ENCODE measurements at regions not wholly inside any gene's neighbourhood (a gene's known extent, or its start where the extent isn't known, plus 50 kb on each side); places are given as distances from the start of the nearest gene placed in this dataset.

DNA sequence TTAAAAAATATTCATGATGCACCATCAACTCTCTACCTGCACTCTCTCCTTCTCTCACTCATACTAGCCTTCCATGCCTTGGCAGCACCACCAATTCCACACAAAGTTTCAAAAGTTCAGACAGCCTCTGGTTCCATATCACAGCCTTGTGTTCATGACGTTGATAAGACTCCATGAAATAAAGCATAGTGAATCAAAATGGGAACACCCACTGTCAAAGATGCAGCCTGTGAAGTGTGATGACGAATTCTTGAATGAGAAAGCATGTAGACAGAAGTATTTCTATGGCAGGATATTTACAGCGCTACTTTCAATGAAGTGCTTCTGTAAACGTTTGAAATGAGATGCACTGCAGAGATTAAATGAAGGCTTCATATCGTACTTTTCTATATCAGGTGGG is 77.3 kb upstream of the FERMT1 start:
- Mint-ChIP-seq H3K27ac (ENCODE audit: unreplicated experiment) (no peak overlapping the region), H3K4me1 (ENCODE audit: low read depth, unreplicated experiment) (no peaks in the 10 kb centered on the region), H3K27me3 (ENCODE audit: unreplicated experiment) (peaks cover 2% of the 10 kb centered on the region), H3K9me3 (ENCODE audit: unreplicated experiment) (peaks cover 3% of the 10 kb centered on the region), H3K4me3 (ENCODE audit: unreplicated experiment) (no peak overlapping the region), H3K36me3 (ENCODE audit: unreplicated experiment) (no peaks in the 10 kb centered on the region)
- TF ChIP-seq, protein P1, sequence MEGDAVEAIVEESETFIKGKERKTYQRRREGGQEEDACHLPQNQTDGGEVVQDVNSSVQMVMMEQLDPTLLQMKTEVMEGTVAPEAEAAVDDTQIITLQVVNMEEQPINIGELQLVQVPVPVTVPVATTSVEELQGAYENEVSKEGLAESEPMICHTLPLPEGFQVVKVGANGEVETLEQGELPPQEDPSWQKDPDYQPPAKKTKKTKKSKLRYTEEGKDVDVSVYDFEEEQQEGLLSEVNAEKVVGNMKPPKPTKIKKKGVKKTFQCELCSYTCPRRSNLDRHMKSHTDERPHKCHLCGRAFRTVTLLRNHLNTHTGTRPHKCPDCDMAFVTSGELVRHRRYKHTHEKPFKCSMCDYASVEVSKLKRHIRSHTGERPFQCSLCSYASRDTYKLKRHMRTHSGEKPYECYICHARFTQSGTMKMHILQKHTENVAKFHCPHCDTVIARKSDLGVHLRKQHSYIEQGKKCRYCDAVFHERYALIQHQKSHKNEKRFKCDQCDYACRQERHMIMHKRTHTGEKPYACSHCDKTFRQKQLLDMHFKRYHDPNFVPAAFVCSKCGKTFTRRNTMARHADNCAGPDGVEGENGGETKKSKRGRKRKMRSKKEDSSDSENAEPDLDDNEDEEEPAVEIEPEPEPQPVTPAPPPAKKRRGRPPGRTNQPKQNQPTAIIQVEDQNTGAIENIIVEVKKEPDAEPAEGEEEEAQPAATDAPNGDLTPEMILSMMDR (IDR thresholded peaks at IDR 0.05; ENCODE audit: partially characterized antibody, unreplicated experiment), result no peak
- DNase-seq, result no peak

DNA sequence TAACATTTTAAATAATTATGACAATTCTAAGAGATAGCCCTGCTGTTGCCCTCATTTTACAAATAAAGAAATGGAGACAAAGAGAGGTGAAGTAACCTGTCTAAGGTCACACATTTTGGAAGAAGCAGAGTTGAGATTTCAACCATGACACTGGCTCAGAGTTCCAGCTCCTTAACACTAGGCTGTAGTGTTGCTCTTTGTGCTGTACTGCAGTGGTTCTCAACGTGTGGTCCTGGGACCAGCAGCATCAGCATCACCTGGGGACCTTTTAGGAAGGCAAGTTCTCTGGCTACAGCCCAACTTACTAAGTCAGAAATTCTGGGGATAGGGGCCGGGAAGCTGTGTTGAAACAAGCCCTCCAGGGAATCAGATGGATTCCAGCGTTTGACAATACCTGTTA is 62.4 kb upstream of the FERMT1 start:
- H3K4me1 Mint-ChIP-seq (ENCODE audit: low read depth, unreplicated experiment), result no peaks in the 10 kb centered on the region
- TF ChIP-seq, protein P1 (IDR thresholded peaks at IDR 0.05; ENCODE audit: partially characterized antibody, unreplicated experiment), result no peak
- no peak overlapping the region for H3K27ac Mint-ChIP-seq (ENCODE audit: unreplicated experiment)
- H3K27me3 Mint-ChIP-seq (ENCODE audit: unreplicated experiment), result no peaks in the 10 kb centered on the region
- H3K4me3 Mint-ChIP-seq (ENCODE audit: unreplicated experiment), result no peak overlapping the region
- DNase-seq, result no peak
- no peaks in the 10 kb centered on the region for H3K36me3 Mint-ChIP-seq (ENCODE audit: unreplicated experiment)
- H3K9me3 Mint-ChIP-seq (ENCODE audit: unreplicated experiment), result no peaks in the 10 kb centered on the region

DNA sequence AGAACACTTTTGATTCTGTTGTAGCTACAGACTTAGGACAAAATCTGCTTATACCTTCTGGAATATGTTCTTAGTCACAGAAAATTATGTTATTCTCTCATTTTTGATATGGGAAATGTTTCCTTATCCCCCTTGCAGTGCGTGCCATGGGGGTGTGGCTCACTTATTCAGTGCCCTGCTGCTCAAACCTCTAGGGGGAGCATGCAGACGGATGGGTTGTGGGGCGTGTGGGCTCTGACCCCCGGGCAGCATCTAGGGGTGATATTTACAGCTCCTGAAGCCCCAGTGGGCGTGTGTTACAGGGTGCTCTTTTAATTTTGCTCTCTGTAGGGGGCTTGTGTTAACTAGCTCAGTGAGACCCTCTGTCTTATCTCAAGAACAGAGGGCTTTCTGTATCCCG is 61.3 kb upstream of the FERMT1 start:
- no peak overlapping the region for H3K27ac Mint-ChIP-seq (ENCODE audit: unreplicated experiment)
- H3K4me3 Mint-ChIP-seq (ENCODE audit: unreplicated experiment), result no peak overlapping the region
- no peaks in the 10 kb centered on the region for H3K36me3 Mint-ChIP-seq (ENCODE audit: unreplicated experiment)
- no peaks in the 10 kb centered on the region for H3K9me3 Mint-ChIP-seq (ENCODE audit: unreplicated experiment)
- TF ChIP-seq, protein P1 (IDR thresholded peaks at IDR 0.05; ENCODE audit: partially characterized antibody, unreplicated experiment), result no peak
- no peaks in the 10 kb centered on the region for H3K27me3 Mint-ChIP-seq (ENCODE audit: unreplicated experiment)
- DNase-seq, result no peak
- H3K4me1 Mint-ChIP-seq (ENCODE audit: low read depth, unreplicated experiment), result no peaks in the 10 kb centered on the region

DNA sequence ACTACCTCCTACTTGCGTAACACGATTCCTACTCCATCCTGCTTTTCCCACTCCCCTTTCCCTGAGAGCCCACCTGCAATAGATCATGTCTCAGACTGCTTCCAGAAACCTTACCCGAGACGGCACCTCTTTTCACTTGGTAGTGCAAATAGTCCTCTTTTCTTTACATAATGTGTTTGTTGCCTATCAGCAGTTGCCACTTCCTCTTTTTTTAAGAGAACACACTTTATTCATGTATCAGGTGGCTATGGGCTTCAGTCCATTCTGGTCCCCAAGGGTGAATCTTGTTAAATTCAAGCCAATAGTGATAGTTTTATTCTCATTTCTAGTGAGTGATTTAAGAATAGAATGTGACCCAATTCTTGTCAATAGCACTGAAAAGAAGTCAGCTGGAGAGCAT is 57.7 kb upstream of the FERMT1 start:
- no peak for DNase-seq
- Mint-ChIP-seq H3K9me3 (ENCODE audit: unreplicated experiment) (no peaks in the 10 kb centered on the region), H3K27ac (ENCODE audit: unreplicated experiment) (no peak overlapping the region), H3K4me3 (ENCODE audit: unreplicated experiment) (no peak overlapping the region), H3K36me3 (ENCODE audit: unreplicated experiment) (no peaks in the 10 kb centered on the region), H3K4me1 (ENCODE audit: low read depth, unreplicated experiment) (no peaks in the 10 kb centered on the region), H3K27me3 (ENCODE audit: unreplicated experiment) (no peaks in the 10 kb centered on the region)
- TF ChIP-seq, protein P1 (IDR thresholded peaks at IDR 0.05; ENCODE audit: partially characterized antibody, unreplicated experiment), result no peak

DNA sequence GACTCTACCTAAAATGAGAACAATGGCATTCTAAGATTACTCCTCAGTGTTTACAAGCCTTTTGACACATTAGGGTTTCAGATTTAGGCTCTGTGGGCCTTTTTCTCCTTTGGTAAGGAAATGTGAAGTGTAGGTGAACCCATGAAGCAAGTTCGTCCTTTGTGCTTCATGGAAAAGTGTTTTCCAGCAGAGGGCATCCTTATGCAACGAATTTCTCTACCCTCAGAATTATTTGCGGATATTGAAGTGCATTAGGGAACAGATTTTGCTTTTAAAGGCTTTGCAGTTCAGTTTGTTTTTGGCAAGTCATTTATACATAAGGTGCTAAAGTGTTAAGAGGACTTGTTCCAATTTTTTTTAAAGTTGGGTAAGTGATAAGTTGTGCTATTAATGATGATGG is 55.7 kb upstream of the FERMT1 start:
- TF ChIP-seq, protein P1 (IDR thresholded peaks at IDR 0.05; ENCODE audit: partially characterized antibody, unreplicated experiment), result peak; percentile 12
- no peaks in the 10 kb centered on the region for H3K36me3 Mint-ChIP-seq (ENCODE audit: unreplicated experiment)
- no peaks in the 10 kb centered on the region for H3K9me3 Mint-ChIP-seq (ENCODE audit: unreplicated experiment)
- H3K27me3 Mint-ChIP-seq (ENCODE audit: unreplicated experiment), result no peaks in the 10 kb centered on the region
- no peak overlapping the region for H3K4me3 Mint-ChIP-seq (ENCODE audit: unreplicated experiment)
- no peak overlapping the region for H3K27ac Mint-ChIP-seq (ENCODE audit: unreplicated experiment)
- no peak for DNase-seq
- no peaks in the 10 kb centered on the region for H3K4me1 Mint-ChIP-seq (ENCODE audit: low read depth, unreplicated experiment)

Data from glutamatergic neuron (in vitro differentiated cells).